ENCODE measurements at regions not wholly inside any gene's neighbourhood (a gene's known extent, or its start where the extent isn't known, plus 50 kb on each side); places are given as distances from the start of the nearest gene placed in this dataset.

GRCh38 chr1:222967466-222968240 lies 152.8 kb downstream of the DISP1 start:
- H3K4me3 ChIP-seq (ENCODE audit: control insufficient read depth, low read depth, low read length) = no peak overlapping the region
- TF ChIP-seq, protein P1, sequence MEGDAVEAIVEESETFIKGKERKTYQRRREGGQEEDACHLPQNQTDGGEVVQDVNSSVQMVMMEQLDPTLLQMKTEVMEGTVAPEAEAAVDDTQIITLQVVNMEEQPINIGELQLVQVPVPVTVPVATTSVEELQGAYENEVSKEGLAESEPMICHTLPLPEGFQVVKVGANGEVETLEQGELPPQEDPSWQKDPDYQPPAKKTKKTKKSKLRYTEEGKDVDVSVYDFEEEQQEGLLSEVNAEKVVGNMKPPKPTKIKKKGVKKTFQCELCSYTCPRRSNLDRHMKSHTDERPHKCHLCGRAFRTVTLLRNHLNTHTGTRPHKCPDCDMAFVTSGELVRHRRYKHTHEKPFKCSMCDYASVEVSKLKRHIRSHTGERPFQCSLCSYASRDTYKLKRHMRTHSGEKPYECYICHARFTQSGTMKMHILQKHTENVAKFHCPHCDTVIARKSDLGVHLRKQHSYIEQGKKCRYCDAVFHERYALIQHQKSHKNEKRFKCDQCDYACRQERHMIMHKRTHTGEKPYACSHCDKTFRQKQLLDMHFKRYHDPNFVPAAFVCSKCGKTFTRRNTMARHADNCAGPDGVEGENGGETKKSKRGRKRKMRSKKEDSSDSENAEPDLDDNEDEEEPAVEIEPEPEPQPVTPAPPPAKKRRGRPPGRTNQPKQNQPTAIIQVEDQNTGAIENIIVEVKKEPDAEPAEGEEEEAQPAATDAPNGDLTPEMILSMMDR (IDR thresholded peaks at IDR 0.05; ENCODE audit: control insufficient read depth, insufficient read depth, low read depth, low read length, missing control alignments) = no peak
- DNase-seq (ENCODE audit: low read depth) = no peak

GRCh38 chr1:222970040-222970439 lies 155.2 kb downstream of the DISP1 start:
- TF ChIP-seq, protein P1 (IDR thresholded peaks at IDR 0.05; ENCODE audit: control insufficient read depth, insufficient read depth, low read depth, low read length, missing control alignments) = no peak
- no peak for DNase-seq (ENCODE audit: low read depth)
- no peak overlapping the region for H3K4me3 ChIP-seq (ENCODE audit: control insufficient read depth, low read depth, low read length)

- TF ChIP-seq, protein P1 (IDR thresholded peaks at IDR 0.05; ENCODE audit: control insufficient read depth, insufficient read depth, low read depth, low read length, missing control alignments) = no peak
- H3K4me3 ChIP-seq (ENCODE audit: control insufficient read depth, low read depth, low read length) = no peak overlapping the region
- no peak for DNase-seq (ENCODE audit: low read depth)
Measured at GRCh38 chr1:222970711-222971110, 155.9 kb downstream of the DISP1 start.

DNA sequence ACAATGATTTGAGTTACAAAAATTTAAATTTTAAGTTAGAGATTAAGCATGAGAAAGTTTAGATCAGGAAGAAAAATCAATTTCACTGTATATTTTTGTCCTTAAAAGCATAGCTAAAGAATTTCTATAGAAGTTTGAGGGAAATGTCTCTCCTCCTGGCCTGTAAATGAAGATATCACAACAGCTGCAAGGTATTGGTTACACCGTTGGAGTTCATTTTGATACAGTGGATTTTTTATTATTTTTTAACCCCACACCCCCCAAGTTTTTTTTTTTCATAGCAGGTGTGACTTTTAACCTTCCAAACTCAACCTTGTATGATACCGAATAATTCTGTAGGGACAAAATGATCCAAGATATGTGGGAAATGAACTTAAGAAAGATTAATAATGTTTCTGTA lies 156.3 kb downstream of the DISP1 start:
- TF ChIP-seq, protein P1 (IDR thresholded peaks at IDR 0.05; ENCODE audit: control insufficient read depth, insufficient read depth, low read depth, low read length, missing control alignments) = no peak
- H3K4me3 ChIP-seq (ENCODE audit: control insufficient read depth, low read depth, low read length) = no peak overlapping the region
- no peak for DNase-seq (ENCODE audit: low read depth)

DNA sequence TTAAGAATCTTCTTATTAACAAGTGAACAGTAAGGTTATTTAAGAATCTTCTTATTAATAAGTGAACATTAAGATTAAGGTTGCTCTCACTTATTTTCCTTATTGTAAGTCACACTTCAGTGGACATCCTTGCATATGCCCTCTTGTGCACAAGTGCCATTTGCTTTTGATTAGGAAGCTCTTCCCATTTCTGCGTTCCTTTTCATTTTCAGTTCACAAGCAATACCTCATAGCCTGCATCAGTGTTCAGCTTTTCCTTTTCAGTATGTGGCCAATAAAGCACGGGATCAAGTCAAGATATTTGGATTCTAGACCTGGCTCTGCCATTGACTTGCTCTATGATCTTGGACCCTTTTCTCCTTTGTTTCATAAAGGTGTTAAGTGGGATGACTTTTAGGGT lies 158.7 kb downstream of the DISP1 start:
- TF ChIP-seq, protein P1 (IDR thresholded peaks at IDR 0.05; ENCODE audit: control insufficient read depth, insufficient read depth, low read depth, low read length, missing control alignments) = no peak
- H3K4me3 ChIP-seq (ENCODE audit: control insufficient read depth, low read depth, low read length) = no peak overlapping the region
- no peak for DNase-seq (ENCODE audit: low read depth)

DNA sequence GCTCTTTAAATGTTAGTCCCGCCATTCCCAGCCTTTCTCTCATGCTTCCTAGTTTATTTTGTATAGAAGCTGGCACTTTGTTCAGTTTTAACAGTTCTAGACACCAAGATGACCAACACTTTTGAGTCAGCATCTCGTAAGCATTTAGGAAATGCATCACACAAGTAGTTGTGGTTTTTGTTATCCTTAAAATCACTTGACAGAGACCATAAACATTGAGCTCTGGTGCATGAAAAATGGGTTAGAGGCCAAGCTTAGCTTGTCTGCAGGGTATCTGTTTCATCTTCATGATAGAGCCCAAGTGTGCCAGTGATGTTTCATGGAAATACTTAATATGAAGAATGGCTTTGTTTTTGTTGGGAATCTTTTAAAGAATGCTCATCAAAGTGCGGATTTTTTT lies 159.7 kb downstream of the DISP1 start:
- TF ChIP-seq, protein P1 (IDR thresholded peaks at IDR 0.05; ENCODE audit: control insufficient read depth, insufficient read depth, low read depth, low read length, missing control alignments) = no peak
- DNase-seq (ENCODE audit: low read depth) = peak; percentile 95
- H3K4me3 ChIP-seq (ENCODE audit: control insufficient read depth, low read depth, low read length) = no peak overlapping the region
